WI38 (cell line): ENCODE measurements at regions not wholly inside any gene's neighbourhood (a gene's known extent, or its start where the extent isn't known, plus 50 kb on each side); places are given as distances from the start of the nearest gene placed in this dataset.

Source experiments
- H3K4me3 ChIP-seq: 2 replicates; pipeline ENCODE4 v1.5.1; 2011; ENCODE audit warnings: low read depth, mild to moderate bottlenecking, control low read depth, low read length
- CTCF ChIP-seq: IDR thresholded peaks from 2 replicates; pipeline ENCODE4 v1.5.1; 2012; ENCODE audit warnings: low read depth, mild to moderate bottlenecking, control low read depth, low read length

DNA sequence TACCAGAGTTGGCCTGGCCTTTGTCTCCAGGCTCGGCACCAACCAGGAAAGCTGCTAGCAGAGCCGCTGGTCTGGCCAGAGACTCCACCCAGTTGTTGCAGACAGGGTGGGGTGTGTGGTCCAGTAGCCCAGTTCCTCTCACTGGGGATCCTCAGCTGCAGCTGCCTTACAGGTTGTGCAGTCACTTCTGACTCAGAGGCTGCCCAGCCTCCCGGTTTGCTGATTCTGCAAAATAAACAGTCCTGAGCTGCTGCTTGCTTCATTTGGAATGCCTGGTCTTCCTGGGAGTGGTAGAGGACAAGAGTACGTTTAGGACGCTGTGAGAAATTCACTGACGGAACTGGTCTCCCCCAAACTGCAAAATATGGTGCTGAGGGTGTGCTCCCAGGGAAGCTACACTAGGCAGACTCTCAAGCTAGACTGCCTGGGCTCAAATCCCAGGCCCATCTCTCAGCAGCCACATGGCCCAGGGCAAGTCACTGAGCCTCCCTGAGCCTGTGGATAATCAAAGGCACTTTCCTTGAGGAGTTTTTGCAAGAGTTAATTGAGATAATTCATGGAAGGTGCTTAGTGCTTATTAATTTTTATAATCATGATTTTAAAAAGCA is 246.1 kb downstream of the TFAP2C start:
- TF ChIP-seq CTCF: no peak
- H3K4me3 ChIP-seq: no peak overlapping the region

- no peak overlapping the region for H3K4me3 ChIP-seq
- TF ChIP-seq CTCF: no peak
Measured at GRCh38 chr20:56875803-56876202, 246.7 kb downstream of the TFAP2C start.

DNA sequence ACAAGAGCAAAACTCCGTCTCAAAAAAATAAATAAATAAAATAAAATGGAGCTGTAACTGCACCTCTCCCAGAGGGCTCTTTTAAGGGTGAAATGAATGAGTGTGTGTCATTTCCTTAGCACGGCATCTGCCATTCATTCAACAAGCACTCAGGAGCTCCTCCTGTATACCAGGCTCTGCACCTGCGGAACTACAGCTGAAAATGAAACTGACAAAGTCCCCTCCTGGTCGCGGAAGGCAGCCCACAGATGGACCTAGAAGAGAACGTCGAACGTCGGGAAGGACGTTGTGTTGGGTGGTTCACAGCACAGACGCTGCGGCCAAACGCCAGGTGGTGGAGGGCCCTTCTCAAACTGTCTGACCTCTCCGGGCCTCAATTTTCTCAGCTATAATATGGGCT is 256.4 kb downstream of the TFAP2C start:
- no peak for TF ChIP-seq CTCF
- no peak overlapping the region for H3K4me3 ChIP-seq

GRCh38 chr20:56890011-56890410 is 260.9 kb downstream of the TFAP2C start:
- H3K4me3 ChIP-seq: no peak overlapping the region
- no peak for TF ChIP-seq CTCF

DNA sequence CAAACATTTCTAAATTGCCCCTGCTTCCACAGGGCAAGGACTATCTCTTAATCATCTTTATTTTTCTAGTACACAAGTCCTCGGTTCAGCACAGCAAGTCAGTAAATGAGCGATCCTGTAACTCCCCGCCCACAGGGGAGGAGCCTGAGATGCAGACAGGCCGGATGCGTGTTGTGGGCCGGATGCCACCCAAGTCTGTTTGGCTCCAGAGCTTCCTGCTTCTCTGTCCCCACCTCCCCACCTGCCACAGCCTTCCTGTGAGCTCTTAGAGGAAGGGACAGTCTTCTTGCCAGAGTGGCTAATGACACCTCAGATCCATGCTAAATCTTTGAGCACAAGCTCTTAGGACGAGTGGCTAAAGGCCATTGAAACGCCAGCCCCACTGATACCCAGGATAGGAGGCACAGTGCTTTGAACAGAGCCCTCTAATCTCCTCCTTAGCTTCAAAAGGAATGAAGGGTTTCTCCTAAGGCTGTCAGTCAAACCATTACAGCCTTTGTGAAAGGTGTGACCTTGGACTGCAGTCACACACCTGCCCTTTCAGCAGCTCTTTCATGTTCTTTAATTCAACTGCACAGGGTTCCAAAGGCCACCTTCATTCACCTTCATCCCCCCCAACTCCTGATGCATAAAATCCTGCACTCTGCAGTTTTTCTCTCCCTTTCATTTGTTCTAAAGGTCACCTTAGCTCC is 264.3 kb downstream of the TFAP2C start:
- TF ChIP-seq CTCF: no peak

DNA sequence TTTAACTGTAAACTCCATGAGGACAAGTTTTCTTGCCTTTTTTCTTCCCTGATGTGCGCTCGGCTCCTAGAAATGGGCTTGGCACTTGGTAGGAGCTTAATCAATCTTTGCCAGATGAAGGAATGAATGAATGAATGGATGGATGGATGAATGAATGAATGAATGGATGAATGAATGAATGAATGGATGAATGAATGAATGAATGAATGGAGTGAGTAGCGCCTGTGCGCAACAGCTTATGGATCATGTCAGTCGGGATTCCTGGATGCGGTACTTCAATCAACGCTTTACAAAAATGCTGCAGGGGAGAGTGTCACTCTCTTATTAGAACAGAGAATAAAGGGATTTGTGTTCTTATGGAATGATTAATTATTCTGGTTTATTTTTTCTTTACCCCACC is 267.3 kb downstream of the TFAP2C start:
- TF ChIP-seq CTCF: no peak
- no peak overlapping the region for H3K4me3 ChIP-seq

More for the DNA sequence above, 264.3 kb downstream of the TFAP2C start:
- no peak overlapping the region for H3K4me3 ChIP-seq

- no peak overlapping the region for H3K4me3 ChIP-seq
- no peak for TF ChIP-seq CTCF
Measured at GRCh38 chr20:56897318-56897957, 268.3 kb downstream of the TFAP2C start.
